ENCODE measurements at regions not wholly inside any gene's neighbourhood (a gene's known extent, or its start where the extent isn't known, plus 50 kb on each side); places are given as distances from the start of the nearest gene placed in this dataset.

GRCh38 chr5:68432682-68433081 is 217.1 kb downstream of the PIK3R1 start:
- TF ChIP-seq, protein P1, sequence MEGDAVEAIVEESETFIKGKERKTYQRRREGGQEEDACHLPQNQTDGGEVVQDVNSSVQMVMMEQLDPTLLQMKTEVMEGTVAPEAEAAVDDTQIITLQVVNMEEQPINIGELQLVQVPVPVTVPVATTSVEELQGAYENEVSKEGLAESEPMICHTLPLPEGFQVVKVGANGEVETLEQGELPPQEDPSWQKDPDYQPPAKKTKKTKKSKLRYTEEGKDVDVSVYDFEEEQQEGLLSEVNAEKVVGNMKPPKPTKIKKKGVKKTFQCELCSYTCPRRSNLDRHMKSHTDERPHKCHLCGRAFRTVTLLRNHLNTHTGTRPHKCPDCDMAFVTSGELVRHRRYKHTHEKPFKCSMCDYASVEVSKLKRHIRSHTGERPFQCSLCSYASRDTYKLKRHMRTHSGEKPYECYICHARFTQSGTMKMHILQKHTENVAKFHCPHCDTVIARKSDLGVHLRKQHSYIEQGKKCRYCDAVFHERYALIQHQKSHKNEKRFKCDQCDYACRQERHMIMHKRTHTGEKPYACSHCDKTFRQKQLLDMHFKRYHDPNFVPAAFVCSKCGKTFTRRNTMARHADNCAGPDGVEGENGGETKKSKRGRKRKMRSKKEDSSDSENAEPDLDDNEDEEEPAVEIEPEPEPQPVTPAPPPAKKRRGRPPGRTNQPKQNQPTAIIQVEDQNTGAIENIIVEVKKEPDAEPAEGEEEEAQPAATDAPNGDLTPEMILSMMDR (IDR thresholded peaks at IDR 0.05 in 8 of 11, conservative IDR thresholded peaks at IDR 0.05 in 3 of 11) = no peak
- TF ChIP-seq POLR2A (IDR thresholded peaks at IDR 0.05) = no peak
